Activated CD4-positive, alpha-beta T cell treated with anti-CD3 and anti-CD28 coated beads, Interleukin-2, Interleukin-6, amounts not matched to agents 100 ng/mL and 50 ng/mL, durations not matched to agents 16 hours and 8 hours (primary cell): ENCODE measurements at regions not wholly inside any gene's neighbourhood (a gene's known extent, or its start where the extent isn't known, plus 50 kb on each side); places are given as distances from the start of the nearest gene placed in this dataset.

Source experiments
- DNase-seq: peaks from one replicate; pipeline ENCODE4 v3.0.0-alpha.2; 2020

GRCh38 chr11:110812086-110812733, 100.0 kb upstream of the ARHGAP20 start:
- DNase-seq = no peak

GRCh38 chr11:110809417-110810199, 97.4 kb upstream of the ARHGAP20 start:
- no peak for DNase-seq

GRCh38 chr11:110808248-110808647, 96.0 kb upstream of the ARHGAP20 start:
- DNase-seq = no peak

GRCh38 chr11:110807801-110808200, 95.6 kb upstream of the ARHGAP20 start:
- no peak for DNase-seq

- no peak for DNase-seq
Observed at GRCh38 chr11:110805756-110806155, 93.5 kb upstream of the ARHGAP20 start.

GRCh38 chr11:110802162-110802561, 89.9 kb upstream of the ARHGAP20 start:
- no peak for DNase-seq

- DNase-seq = no peak
Observed at GRCh38 chr11:110801328-110801727, 89.1 kb upstream of the ARHGAP20 start.

GRCh38 chr11:110798201-110798900, 86.1 kb upstream of the ARHGAP20 start:
- no peak for DNase-seq

- DNase-seq = no peak
Observed at GRCh38 chr11:110797453-110797852, 85.2 kb upstream of the ARHGAP20 start.

GRCh38 chr11:110795112-110795624, 82.9 kb upstream of the ARHGAP20 start:
- no peak for DNase-seq

- DNase-seq = no peak
Observed at GRCh38 chr11:110793556-110793955, 81.3 kb upstream of the ARHGAP20 start.

- DNase-seq = no peak
Observed at GRCh38 chr11:110791621-110792020, 79.4 kb upstream of the ARHGAP20 start.

GRCh38 chr11:110787680-110788079, 75.4 kb upstream of the ARHGAP20 start:
- no peak for DNase-seq

GRCh38 chr11:110786226-110786902, 74.1 kb upstream of the ARHGAP20 start:
- DNase-seq = no peak

GRCh38 chr11:110785398-110785797, 73.2 kb upstream of the ARHGAP20 start:
- DNase-seq = no peak

- DNase-seq = no peak
Observed at GRCh38 chr11:110782616-110783015, 70.4 kb upstream of the ARHGAP20 start.

GRCh38 chr11:110779108-110779507, 66.9 kb upstream of the ARHGAP20 start:
- DNase-seq = no peak

- DNase-seq = no peak
Observed at GRCh38 chr11:110778343-110778742, 66.1 kb upstream of the ARHGAP20 start.

- DNase-seq = no peak
Observed at GRCh38 chr11:110777775-110778174, 65.5 kb upstream of the ARHGAP20 start.

- DNase-seq = no peak
Observed at GRCh38 chr11:110776081-110776480, 63.8 kb upstream of the ARHGAP20 start.

GRCh38 chr11:110774138-110775014, 62.1 kb upstream of the ARHGAP20 start:
- DNase-seq = no peak

GRCh38 chr11:110773442-110773841, 61.2 kb upstream of the ARHGAP20 start:
- no peak for DNase-seq
